ENCODE measurements at regions not wholly inside any gene's neighbourhood (a gene's known extent, or its start where the extent isn't known, plus 50 kb on each side); places are given as distances from the start of the nearest gene placed in this dataset.

DNA sequence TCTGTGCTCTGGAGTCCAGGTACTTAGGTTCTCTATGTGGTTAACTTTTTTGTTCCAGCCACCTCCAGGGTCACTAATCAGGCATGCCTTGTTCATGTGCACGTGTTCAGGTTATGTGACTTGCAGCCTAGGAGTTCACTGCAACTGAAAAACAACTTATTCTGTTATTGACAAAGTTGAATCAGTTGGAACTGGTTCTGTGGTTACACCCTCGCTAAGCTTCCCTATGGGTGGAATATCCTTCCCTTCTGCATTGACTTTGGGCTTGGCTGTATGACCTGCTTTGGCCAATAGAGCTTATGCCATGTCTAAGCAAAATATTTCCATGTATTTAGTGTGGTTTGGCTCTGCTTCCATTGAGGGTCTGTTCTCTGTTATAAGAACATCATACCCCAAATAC lies 66.0 kb upstream of the DNAH14 start:
- H3K56ac ChIP-seq (replicated peaks; ENCODE audit: insufficient read length, low read depth, low read length) = no peak overlapping the region
- H3K27ac ChIP-seq (ENCODE audit: low read depth, low read length) = no peak overlapping the region
- no peaks in the 10 kb centered on the region for H3K79me1 ChIP-seq (ENCODE audit: low read depth, low read length)
- no peak overlapping the region for H3K23ac ChIP-seq (ENCODE audit: insufficient read length)
- no peaks in the 10 kb centered on the region for H4K20me1 ChIP-seq (replicated peaks in 1 of 2; ENCODE audit: control insufficient read depth in 1 of 2, insufficient read depth in 2 of 2, low read length in 2 of 2)
- no peaks in the 10 kb centered on the region for H3K4me1 ChIP-seq (replicated peaks in 1 of 4; ENCODE audit: control insufficient read depth in 3 of 4, insufficient read depth in 4 of 4, low read length in 3 of 4)
- TF ChIP-seq NRF1 (IDR thresholded peaks at IDR 0.05; ENCODE audit: low read depth, low read length) (no peak), NANOG (IDR thresholded peaks at IDR 0.05; ENCODE audit: insufficient read depth, low read depth, low read length, poor library complexity, severe bottlenecking) (no peak), BACH1 (IDR thresholded peaks at IDR 0.05; ENCODE audit: low read length) (no peak), SIN3A (conservative IDR thresholded peaks at IDR 0.05 in 1 of 2, IDR thresholded peaks at IDR 0.05 in 1 of 2; ENCODE audit: low read depth in 1 of 2, low read length in 2 of 2) (no peak), SUZ12 (IDR thresholded peaks at IDR 0.05; ENCODE audit: low read length) (no peak), HDAC2 (IDR thresholded peaks at IDR 0.05; ENCODE audit: borderline replicate concordance in 1 of 2, low read depth in 2 of 2, low read length in 2 of 2) (no peak), SIX5 (IDR thresholded peaks at IDR 0.05; ENCODE audit: low read depth, low read length) (no peak), RXRA (IDR thresholded peaks at IDR 0.05; ENCODE audit: insufficient read depth, low read depth, low read length) (no peak), MAFK (IDR thresholded peaks at IDR 0.05; ENCODE audit: low read depth, low read length) (no peak), GABPA (IDR thresholded peaks at IDR 0.05; ENCODE audit: borderline replicate concordance, insufficient read depth, low read length) (no peak), FOSL1 (IDR thresholded peaks at IDR 0.05; ENCODE audit: insufficient read depth, low read depth, low read length) (no peak), CEBPB (IDR thresholded peaks at IDR 0.05; ENCODE audit: low read depth, low read length) (no peak)
- TF ChIP-seq, protein P1, sequence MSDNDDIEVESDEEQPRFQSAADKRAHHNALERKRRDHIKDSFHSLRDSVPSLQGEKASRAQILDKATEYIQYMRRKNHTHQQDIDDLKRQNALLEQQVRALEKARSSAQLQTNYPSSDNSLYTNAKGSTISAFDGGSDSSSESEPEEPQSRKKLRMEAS (IDR thresholded peaks at IDR 0.05) = no peak
- no peak overlapping the region for H4K91ac ChIP-seq (replicated peaks; ENCODE audit: insufficient read length, low read length)
- H3K9ac ChIP-seq (replicated peaks in 1 of 4; ENCODE audit: extremely low read depth in 1 of 4, low read depth in 3 of 4, low read length in 3 of 4) = no peak overlapping the region
- 92% methylated on average over 2 of the region's 2 CpGs; no CpG with 5 or more reads in 1 of the 2 experiments for whole genome bisulfite sequencing, 2 experiments (ENCODE audit: extremely low coverage in 1 of 2, insufficient coverage in 1 of 2, insufficient read length in 1 of 2, insufficient replicate concordance in 2 of 2, low coverage in 1 of 2, low lambda C conversion rate in 2 of 2, missing lambda C conversion rate in 1 of 2)
- H2BK12ac ChIP-seq (ENCODE audit: low read depth, low read length) = no peak overlapping the region
- no peaks in the 10 kb centered on the region for H3K23me2 ChIP-seq (ENCODE audit: low read depth, low read length)
- FAIRE-seq (no peak), DNase-seq (ENCODE audit: low read depth in 1 of 2, low spot score in 2 of 2) (no peak)
- H2BK120ac ChIP-seq (replicated peaks; ENCODE audit: low read depth, low read length) = no peak overlapping the region
- H2BK20ac ChIP-seq (ENCODE audit: low read length) = no peak overlapping the region
- H2BK15ac ChIP-seq (ENCODE audit: low read length) = no peak overlapping the region
- H3K9me3 ChIP-seq (ENCODE audit: insufficient read depth in 2 of 2, low read depth in 1 of 2, low read length in 1 of 2) = peaks cover 0 to 5% of the 10 kb centered on the region in 2 experiments; a peak in 1 of 4 replicates
- H2AFZ ChIP-seq (ENCODE audit: low read length) = no peak overlapping the region
- H3K27me3 ChIP-seq (replicated peaks in 1 of 4; ENCODE audit: control insufficient read depth in 3 of 4, extremely low read depth in 1 of 4, insufficient read depth in 3 of 4, low read length in 3 of 4) = no peaks in the 10 kb centered on the region
- H3K14ac ChIP-seq (ENCODE audit: insufficient read length) = no peak overlapping the region
- H3K36me3 ChIP-seq (ENCODE audit: control insufficient read depth in 2 of 4, insufficient read depth in 4 of 4, low read length in 3 of 4) = no peaks in the 10 kb centered on the region
- no peak overlapping the region for H3K4me2 ChIP-seq (ENCODE audit: insufficient read depth in 1 of 2, low read depth in 2 of 2, low read length in 2 of 2)
- H2AK5ac ChIP-seq (ENCODE audit: low read depth, low read length) = no peak overlapping the region
- no peak overlapping the region for H2BK5ac ChIP-seq (ENCODE audit: low read depth, low read length)
- no peak overlapping the region for H3K4ac ChIP-seq (replicated peaks; ENCODE audit: insufficient read length, low read depth, low read length)
- H3K4me3 ChIP-seq (ENCODE audit: extremely low read depth in 1 of 4, insufficient read depth in 2 of 4, low read depth in 3 of 4, low read length in 4 of 4) = no peak overlapping the region
- H3K79me2 ChIP-seq (ENCODE audit: control insufficient read depth in 1 of 2, insufficient read depth in 2 of 2, low read length in 2 of 2) = no peaks in the 10 kb centered on the region
- H4K8ac ChIP-seq (ENCODE audit: extremely low read depth, insufficient read depth, low read length) = no peak overlapping the region
- CTCF ChIA-PET (ENCODE audit: partially characterized antibody) = interaction anchor here (1.0 to 4.3 kb wide), 5 partner anchors 10 to 129 kb away, joined by 3 to 51 read pairs (median 3); no protein-coding TSS in a partner anchor
- POLR2A ChIA-PET (ENCODE audit: partially characterized antibody) = no interaction called here
- no peak overlapping the region for H4K5ac ChIP-seq (ENCODE audit: insufficient read length, low read depth, low read length)
- H3K18ac ChIP-seq (ENCODE audit: extremely low read depth, low read length) = no peak overlapping the region
